Left hindlimb (tissue), 1 donor: ENCODE measurements at regions not wholly inside any gene's neighbourhood (a gene's known extent, or its start where the extent isn't known, plus 50 kb on each side); places are given as distances from the start of the nearest gene placed in this dataset.
"Not testable (repeated sequence)": the region's sequence is repeated elsewhere in the genome, so short reads cannot be mapped to it uniquely, and the experiment has no call there.

ENCODE experiments used
- DNase-seq: peaks from one replicate; pipeline ENCODE4 v3.0.0-alpha.2; 2018

DNA sequence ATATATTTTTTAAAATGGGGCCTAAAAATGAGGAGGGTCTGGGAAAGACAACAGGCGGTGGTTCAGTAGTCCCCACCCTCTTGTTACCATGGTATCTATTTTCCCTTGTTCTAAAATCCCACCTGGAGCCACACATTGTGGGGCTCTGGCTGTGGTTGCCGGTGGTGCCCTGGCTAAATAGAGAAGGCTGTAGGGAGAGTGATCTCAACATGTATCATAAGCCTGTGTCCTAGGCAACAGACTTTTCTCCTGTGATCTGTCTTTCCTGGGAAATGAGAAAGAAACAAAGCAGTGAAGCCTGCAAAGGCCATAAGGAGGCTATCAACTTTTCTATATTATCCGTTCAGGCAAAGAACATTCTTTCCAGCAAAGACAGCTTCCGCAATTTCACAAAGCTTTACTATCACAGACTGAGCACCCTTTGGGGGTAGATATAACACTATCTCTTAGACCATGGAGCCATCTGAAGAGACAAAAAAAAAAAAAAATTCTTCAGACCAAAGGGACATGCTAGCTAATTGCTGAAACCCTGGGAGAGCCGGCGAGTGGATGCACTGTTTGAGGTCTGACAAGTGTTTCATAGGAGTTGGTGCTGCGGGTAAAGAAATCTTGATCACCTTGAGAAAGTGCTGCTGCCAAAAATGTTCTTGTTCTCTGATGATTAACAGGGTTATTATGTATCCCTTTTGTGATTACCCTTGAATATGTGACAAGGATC lies 879.2 kb upstream of the DDX18 start:
- DNase-seq, result no peak

DNA sequence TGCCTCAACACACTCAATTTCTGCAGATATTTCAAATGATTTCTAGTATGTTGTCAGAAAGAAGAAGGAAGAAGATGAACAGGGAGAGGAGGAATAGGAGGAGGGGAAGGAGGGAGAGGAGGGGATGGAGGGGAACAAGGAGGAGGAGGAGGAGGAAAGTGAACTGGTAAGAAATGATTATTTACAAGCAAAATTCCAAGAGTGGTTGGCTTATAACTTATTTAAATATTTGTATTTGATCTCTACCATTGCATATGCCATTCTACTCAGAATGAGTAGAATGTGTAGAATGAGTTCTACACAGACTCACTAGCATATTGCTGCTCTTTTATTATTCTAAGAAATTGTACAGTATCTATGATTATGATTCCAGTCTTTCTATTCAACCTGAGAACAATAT lies 866.2 kb upstream of the DDX18 start:
- DNase-seq, result no peak

DNA sequence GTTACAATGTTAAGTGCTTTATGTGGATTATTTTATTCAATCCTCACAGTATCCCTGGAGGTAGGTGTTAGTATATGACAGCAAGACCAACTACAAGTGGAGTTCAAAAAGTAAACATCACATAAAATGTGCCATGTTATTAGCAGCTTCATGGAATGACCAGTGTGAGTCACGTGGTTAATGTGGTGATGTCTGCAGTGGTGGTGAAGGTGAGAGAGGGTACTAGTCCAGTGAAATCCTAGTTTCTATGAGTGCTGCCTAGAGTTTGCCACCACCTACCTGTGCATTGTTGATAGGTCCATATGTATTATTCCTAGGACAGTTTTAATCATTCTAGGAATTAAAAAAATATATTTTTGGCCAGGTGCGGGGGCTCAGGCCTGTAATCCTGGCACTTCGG lies 865.2 kb upstream of the DDX18 start:
- no peak for DNase-seq

DNA sequence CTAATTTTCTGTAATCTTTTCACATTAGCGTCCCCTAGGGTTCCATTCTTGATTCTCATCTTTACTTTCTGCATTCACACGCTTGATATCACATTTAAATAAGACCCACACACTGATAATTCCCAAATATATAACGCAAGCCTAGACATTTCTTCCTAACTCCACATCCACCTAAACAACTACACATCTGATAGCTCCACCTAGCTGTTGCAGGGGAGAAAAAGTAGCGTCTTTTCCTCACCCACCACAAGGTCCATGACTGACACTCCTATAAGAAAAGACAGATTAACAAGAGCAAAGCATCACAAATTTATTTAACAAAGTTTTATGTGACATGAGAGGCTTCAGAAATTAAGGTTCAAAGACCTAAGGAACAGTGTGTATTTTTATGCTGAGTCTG lies 862.2 kb upstream of the DDX18 start:
- DNase-seq, result no peak

DNA sequence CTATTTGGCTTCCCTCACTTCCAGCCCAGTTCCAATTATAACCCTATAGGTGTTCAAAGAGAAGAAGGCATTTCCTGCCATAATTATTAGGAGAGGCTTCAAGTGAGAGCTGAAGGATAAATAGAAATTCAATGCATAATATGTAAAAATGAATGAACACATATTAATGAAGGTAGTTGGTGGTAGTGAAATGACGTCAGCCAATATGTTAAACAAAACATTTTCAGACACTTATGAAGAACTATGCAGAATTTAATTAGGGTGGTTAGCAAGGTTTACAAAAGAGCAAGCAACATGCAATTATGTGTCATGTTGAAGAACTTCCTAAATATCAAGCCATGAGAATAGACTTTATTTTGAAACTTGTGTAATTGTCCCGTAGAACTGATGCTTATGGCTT lies 858.8 kb upstream of the DDX18 start:
- no peak for DNase-seq

DNA sequence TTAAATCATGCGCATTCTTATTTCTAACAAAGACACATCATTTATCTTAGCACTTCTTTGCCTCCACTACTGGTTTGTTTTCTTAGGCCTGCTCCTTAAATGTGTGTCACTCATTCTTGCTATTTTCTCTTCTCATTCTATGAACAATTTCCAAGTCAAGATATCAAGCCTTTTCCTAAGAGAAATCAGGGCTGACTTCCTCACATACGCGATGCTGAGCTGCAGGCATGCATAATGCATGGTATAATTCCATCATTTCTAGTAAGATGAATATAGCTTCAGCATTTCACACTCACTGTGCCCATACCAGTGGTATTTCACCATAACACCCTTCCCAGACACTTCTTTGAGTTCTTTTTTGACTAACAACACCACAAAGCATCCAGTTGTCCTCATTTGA lies 838.9 kb upstream of the DDX18 start:
- no peak for DNase-seq

DNA sequence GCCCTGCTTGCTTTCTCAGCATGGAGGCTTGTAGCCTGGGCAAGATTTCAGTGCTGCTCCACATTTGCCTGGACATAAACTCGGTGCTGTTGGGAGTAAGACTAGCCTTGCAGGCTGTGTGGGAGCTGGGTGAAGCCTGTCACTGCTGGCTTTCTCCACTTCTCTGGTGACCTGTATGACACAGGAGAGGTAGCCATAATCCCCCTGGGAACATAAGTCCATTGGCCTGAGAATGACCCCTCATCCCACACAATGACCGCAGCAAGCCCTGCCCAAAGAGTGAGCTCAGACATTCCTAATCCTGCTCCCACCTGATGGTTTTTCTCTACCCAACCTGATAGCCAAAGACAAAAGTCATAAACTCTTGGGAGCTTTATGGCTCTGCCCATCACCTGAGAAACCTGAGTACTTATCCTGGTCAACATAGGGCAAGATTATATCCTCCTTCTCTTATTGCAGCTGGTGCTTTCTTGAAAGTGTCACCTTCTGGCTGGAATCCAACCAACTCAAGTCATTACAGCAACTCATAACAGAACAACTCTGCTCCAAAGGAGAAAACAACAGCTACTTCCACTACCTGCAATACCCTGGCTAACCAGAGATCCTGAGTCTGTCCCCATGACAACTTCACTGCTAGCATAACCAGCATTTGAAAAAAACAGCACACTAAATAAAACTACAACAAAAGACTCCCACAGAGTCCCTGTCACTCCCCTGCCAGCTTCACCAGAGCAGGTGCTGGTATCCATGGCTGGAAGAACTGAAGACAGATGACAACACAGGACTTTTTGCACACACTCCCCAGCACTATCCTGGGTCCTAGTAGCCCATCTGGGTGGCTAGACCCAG lies 834.4 kb upstream of the DDX18 start:
- no peak for DNase-seq

DNA sequence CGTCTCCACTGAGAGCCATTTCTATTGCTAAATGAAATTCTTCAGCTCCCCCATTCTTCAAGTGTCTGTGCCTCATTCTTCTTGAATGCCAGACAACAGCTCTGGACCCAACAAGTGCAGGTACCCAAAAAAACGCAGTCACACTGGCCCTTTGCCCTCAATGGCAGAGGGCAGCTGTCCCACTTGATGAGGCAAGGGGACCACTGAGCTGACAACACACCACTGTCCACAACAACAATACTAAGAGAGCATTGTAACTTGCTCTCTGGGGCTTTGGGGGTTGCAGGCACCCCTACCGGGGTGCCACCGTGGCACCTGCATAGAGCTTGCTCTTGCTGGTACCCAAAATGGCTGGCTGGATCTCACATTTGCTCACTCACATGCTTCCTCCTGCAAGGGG lies 827.0 kb upstream of the DDX18 start:
- DNase-seq, result no peak

DNA sequence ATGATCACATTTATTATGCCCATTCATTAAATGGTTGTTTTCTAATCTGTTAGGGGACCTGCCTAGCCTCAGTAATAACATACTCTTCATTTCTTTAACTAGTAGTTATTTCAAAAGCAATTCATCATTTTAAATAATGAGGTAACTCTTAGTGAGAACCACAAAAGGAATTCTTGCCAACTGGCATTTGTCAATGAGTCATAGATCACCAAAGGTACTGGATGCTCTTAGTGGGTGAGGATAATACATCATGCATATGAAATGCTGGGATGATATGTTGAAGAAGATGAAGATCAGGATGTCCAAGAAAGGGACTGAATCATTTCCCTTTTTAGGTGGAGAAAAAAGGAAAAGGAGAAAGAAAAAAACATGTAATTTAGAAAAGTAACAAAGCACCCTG lies 826.2 kb upstream of the DDX18 start:
- no peak for DNase-seq

DNA sequence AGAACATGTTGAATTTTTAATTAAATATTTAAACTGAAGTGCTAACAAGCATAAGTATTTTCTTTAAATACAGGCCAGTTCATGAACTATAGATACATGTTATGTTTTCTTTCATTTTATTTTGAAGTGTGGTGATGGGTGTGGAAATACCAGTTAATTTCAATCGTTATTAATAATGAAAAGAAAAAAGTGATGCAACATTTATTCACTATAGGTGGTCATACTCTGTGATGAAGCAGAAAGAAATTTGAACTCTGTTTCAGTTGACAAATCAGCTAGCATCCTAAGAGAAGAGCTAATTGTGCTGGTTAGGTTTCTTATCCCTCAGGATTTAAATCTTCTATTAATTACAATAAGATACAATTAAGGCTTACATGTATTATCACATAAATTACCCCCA lies 795.1 kb upstream of the DDX18 start:
- no peak for DNase-seq

DNA sequence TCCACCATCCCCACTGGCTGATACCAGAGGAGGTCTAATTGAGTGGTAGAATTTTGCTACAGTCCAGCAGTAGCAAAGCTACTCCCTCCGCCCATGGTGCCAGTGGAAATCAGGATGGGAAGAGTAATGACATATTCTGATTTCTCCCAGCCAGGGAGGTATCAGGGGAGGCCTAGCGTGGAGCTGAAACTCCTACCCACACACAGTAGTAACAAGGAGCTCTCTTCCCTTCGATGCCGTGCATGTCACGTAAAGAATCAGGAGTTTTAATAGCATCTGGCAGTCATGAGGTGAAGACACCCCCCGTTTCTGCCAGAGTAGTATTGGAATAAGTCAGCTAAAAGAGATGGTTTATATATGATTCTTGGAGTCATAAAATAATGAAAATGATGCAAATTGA lies 786.8 kb upstream of the DDX18 start:
- DNase-seq, result no peak

DNA sequence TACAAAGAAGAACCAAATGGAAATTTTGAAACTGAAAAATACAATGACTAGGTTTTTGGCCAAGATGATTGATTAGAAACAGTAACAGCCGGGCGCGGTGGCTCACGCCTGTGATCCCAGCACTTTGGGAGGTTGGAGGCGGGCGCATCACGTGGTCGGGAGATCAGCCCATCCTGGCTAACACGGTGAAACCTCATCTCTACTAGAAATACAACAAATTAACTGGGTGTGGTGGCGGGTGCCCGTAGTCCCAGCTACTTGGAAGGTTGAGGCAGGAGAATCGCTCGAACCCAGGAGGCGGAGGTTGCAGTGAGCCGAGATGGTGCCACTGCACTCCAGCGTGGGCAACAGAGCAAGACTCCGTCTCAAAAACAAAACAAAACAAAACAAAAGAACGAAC lies 785.8 kb upstream of the DDX18 start:
- not testable (repeated sequence) for DNase-seq

DNA sequence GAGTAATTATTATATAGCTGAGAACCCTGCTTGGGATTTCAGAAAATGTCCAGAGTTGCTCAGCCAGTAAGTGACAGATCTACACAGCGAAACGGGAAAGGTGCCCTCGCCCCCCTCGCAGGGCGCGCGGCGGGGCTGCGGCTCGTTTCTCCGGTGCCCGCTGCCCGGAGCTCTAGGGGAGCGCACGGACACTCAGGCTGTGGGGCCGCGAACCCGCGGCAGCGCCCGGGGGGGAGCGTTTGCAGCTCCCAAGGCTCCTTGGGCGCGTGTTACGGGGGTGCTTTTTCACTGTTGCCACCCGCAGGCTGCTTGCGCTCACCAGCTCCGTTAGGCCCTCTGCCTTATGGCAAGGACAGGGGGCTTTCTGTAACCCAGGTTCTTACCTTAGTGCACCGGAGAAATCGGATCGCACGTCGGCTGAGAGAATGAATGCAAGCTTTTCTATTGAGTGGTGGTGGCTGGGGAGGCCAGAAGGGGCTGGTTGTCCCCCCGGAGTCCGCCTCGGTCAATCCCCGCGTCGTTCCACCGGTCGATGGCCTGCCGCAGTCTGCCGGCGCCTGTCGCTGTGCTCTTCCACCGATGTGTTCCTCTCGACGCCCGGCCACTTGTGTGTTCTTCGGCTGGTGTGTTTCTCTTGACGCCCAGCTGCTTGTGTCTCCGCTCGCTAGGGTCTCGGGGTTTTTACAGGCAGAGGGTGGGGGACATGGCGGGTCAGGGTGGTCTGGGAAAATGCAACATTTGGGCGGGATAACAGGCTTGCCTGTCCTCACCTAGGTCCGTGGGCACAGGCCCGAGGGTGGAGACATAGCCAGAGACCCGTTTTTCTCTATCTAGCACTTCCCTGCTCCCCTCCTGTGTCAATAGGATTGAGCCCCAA lies 758.8 kb upstream of the DDX18 start:
- no peak for DNase-seq

DNA sequence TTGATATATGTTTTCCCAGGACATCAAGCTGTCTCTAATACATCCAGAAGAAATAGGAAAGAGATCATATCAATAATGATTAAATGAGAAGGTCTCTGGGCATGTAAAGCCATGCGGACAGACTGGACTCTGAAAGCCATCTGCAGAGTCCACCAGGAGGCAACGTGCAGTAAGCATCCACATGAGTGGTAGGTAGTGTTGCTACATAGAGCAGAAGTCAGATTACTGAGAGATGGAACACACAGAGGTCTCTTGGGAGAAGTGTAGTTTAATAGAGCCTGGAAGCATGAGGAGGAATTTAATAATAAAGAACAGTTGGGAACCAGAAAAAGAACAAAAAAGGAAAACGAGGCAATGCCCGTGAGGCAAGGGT lies 758.1 kb upstream of the DDX18 start:
- no peak for DNase-seq

DNA sequence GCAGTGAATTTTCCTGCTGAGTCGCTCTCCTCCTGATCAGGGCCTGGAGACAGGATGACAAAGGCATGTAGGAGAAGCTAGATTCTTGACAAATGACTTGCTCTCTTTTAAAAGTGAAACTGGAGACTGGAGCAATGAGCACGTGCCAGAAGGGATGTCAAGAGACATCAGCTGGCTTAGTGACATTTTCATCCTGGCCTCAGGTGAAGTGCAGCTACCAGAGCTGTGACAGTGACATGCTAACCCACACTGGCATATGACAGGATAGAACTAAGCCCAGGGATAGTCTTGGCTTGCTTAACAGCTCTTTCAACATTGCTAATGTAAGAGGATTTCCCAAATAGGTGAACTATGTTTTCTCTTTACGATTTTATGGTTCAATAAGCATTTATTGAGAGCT lies 757.5 kb upstream of the DDX18 start:
- DNase-seq, result no peak

DNA sequence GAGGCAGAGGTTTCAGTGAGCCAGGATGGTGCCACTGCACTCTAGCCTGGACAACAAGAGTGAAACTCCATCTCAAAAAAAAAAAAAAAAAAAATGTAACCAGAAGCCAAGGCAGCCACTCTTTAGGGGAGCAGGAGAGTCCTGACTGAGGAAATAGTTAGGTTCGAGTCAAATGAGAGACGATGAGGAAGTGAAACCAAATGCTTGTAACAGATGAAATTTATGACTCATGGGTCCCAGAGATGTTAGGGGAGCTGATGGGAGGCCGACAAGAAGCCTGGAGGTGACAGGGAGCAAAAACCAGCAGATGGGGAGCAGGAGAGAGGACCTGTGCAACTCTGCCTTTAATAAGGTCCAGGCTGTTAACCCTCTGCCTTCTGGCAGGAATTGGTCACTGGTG lies 756.1 kb upstream of the DDX18 start:
- no peak for DNase-seq

DNA sequence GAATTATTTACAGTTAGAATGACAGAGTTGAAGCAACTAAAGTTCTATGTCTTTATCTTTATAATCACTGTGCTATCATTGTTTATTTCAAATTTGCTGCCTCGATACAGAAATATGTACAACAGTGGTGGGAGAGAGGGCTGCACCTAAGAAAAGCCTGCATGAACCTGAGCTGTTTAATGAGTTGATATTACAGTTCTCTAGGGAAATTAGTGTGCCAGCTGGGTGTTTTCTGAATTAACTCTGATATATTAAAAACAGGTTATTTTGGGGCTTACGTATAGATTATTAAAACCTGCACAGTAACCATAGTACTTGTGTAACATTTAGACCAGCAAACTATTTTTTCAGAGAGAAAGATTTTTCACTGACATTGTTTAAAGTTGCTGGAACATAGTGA lies 750.5 kb upstream of the DDX18 start:
- no peak for DNase-seq

DNA sequence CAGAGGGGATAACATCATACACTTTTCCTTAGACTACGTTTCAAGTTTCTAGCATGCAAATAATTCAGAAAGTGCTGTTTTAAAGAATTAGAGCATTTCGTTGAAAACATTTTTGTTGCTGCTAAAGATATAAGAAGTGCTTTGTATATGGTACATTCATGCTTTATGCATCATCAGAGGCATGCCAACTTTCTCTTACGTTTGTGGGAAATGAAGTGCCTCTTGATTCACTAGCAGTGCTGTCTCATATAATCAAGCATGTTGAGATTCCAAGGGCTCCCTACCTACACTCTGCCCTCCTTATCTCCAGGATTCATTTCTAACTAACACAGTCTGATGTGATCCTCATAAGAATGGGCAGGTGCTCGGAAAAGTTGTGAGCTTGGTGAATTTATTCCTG lies 748.6 kb upstream of the DDX18 start:
- DNase-seq, result no peak

DNA sequence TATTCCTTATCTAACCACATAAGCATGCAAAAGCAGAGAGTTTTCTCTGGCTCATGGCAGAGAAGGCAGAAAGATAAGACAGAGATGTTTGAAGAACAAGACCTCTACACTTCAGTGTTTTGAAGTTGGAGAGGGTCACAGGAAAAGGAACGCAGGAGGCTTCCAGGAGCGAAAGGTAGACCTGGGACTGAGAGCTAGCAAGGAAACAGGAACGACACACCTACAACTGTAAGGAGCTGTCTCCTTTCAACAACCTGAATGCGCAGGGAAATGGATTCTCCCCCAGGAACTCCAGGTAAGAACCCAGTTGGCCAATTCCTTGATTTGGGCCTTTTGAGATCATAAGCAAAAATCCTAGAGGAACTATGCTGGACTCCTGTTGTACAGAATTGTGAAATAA lies 746.6 kb upstream of the DDX18 start:
- DNase-seq, result no peak

DNA sequence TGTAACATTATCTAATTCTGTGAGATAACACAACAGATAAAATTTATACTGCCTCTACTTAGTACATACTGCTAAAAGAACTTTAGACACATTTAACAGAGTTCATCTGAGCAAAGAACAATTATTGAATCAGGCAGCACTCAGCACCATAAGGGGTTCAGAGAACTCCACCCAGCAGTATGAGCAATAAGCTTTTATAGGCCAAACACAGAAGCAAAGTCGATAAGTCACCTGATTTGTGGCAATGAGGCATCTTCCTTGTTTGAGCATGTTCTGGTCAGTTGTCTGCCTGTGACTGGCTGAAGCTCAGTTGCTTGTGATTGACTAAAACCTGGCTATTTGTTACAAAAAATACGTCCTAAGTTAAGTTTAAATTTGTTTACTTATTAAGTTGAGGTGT lies 746.1 kb upstream of the DDX18 start:
- no peak for DNase-seq

DNA sequence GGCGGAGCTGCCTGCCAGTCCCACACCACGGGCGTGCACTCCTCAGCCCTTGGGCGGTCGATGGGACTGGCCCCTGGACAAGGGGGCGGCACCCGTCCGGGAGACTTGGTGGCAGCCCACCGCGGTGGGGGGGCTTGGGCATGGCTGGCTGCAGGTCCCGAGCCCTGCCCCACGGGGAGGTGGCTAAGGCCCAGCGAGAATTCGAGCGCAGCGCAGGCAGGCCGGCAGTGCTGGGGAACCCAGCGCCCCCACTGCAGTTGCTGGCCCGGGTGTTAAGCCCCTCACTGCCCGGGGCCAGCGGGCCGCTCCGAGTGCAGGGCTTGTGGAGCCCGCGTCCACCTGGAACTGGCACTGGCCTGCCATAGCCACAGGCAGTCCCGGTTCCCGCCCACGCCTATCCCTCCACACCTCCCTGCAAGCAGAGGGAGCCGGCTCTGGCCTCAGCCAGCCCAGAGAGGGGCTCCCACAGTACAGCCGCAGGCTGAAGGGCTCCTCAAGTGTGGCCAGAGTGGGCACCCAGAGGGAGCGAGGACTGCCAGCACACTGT lies 742.9 kb upstream of the DDX18 start:
- no peak for DNase-seq

DNA sequence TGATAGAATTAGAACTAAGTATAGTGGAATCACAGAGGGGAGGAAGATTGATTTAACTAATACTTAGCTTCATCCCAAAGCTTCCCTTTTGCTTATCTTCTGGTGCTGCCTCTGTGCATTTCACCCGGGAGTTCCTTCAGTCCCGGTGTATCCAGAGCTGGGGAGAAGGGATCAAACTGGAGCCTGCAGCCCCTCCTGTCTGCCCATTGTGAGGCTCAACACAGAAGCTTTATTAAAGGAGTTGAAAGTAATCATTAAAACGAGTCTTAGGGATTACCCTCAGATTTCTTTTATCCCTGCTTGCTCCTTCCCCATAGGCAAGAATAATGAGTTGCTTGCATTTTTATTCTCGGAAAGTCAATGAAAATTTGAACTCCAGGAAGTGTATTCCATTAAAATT lies 739.7 kb upstream of the DDX18 start:
- DNase-seq, result no peak

DNA sequence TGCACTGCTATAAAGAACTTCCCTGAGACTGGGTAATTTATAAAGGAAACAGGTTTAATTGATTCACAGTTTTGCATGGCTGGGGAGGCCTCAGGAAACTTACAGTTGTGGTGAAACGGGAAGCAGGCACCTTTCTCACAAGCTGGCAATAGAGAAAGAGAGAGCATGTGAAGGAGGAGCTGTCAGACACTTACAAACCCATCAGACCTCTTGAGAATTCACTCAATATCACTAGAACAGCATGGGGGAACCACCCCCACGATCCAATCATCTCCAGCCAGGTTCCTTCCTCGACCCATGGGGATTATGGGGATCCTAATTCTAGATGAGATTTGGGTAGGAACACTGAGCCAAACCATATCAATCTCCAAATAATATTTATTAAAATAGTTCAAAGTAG lies 729.2 kb upstream of the DDX18 start:
- no peak for DNase-seq
